HG02642 (cell line): ENCODE measurements at regions not wholly inside any gene's neighbourhood (a gene's known extent, or its start where the extent isn't known, plus 50 kb on each side); places are given as distances from the start of the nearest gene placed in this dataset.
"Not testable (repeated sequence)": the region's sequence is repeated elsewhere in the genome, so short reads cannot be mapped to it uniquely, and the experiment has no call there.

Experiments used
- ATAC-seq: cut with Tn5 transposase; IDR thresholded peaks from one replicate; pipeline ENCODE4 v1.9.1; 2021; ENCODE audit warnings: mild to moderate bottlenecking; ENCODE audit not compliant: unreplicated experiment, poor library complexity

DNA sequence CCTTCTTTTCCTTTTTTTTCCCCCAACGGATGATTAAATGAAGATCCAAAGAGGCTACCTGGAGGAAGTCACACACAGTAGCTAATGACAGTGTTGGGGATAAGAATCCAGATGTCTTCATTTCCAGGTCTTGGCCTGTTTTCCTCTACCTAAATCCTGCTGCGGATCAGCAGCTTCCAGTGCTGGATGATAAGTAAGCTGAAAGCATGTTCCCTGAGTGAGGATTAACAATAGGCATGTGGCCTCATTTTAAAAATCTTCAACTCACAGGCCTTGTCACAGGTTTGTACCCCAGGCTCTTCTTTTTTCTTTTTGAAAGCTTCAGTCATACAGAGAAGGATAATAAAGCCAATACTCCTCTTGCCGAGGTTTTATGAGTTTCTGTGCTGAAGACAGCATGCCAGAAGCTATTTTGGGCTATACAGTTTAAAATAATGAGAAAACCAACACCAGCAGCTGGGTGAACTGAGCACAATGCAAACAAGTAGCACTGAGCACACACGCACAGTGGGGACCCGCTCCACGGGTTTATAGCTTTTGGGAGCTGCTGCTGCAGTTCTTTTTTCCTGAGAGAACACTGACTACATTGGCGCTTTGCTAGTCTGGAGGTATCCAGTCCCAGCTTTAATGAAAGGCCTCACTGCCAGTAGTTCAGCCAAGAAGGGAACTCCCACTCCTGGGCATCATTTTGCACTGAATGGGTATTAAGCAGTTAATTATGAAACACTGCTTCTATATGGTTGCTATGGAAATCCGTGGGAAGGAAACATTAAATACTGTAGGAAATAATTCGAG, 184.2 kb upstream of the CTSO start:
- no peak for ATAC-seq

DNA sequence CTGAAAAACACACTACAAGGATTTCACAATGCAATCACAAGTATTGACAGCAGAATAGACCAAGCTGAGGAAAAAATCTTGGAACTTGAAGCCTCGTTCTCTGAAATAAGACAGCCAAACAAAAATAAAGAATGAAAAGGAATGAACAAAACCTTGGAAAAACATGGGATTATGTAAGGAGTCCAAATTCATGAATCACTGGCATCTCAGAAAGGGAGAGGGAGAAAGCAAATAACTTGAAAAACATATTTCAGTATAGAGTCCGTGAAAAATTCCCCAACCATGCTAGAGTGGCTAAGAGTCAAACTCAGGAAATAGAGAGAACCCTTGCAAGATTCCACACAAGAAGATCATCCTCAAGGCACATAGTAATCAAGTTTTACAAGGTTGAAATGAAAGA, 178.5 kb upstream of the CTSO start:
- ATAC-seq = no peak

DNA sequence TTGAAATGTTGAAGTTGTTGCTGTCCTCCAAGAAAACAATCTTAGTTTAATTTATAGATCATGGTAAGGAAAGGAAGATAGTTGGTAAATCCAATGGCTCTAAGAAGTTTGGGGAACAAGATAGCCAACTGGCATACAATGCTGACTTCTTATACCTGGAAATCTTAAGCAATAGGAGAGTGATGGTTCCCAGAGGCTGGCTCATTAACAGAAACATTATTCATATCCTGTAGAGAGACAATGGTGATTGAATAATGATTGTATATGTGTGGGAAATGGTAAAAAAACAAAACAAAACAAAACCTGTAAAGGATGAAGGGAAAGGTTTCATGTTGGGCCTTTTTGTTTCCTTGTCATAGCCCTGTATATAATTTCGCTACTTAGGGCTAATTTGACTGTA, 174.9 kb upstream of the CTSO start:
- ATAC-seq = no peak

DNA sequence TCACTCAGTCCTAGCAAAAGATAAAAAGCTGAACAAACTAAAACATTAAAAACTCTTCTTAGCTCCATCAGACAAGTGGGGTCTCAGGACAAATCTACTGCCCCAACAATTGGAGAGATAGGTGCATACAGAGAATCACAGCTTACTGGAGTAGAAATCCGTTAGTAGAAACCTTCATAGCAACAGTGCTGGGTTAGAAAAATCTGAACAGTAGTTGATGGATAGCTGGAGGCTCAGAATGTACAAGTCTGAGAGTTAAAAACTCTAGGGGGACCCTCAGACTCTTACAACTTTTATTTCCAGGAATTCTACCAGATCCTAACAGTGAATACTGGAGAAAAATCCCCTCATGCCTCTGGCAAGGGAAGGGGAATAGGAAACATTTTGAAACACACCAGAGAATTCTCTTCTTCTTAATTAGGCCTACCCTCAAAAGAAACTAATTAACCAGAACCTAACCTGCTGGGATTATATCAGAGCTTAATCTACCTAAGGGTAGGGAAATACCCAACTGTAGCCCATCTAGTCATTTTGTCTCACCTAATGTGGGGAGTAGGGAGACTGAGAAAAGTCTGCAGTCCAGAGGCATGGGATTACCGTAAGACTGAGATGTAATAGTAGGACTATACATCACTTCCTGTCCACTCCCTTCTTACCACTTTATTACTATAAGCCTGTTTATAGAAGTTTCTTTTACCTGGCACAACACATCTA, 165.0 kb upstream of the CTSO start:
- no peak for ATAC-seq

DNA sequence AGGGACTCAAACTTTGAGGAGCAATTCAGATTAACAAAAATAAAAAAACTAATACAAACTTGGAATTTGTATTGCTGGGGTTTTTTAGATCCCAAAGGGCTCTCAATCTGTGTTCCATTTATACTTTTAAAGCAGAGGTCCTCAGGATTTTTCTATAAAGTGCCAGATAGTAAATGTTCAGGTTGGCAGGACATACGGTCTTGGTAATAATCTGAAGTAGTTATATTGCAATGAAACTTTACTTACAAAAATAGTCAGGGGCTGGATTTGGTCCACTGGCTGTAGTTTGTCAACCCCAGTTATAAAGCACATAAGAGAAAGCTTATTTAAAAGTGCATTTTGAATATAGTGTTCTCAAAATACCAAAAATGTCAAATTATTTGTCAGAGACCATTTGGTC, 164.1 kb upstream of the CTSO start:
- no peak for ATAC-seq

DNA sequence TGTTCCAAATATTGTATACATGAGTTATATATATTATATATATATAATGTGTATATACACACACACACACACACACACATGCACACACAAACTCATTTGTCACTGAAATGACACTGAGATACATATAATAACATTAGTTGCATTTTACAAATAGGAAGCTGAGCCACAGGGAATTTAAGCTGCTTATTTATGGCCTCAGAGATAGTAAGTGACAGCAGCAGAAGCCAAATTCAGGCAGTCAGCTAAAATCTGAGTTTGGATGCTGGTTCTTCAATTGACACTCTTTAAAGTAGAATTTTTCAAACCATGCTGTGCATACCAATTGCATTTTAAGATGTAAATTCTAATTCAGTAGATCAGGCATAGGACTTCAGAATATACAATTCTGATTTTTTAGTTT, 163.3 kb upstream of the CTSO start:
- ATAC-seq = no peak

DNA sequence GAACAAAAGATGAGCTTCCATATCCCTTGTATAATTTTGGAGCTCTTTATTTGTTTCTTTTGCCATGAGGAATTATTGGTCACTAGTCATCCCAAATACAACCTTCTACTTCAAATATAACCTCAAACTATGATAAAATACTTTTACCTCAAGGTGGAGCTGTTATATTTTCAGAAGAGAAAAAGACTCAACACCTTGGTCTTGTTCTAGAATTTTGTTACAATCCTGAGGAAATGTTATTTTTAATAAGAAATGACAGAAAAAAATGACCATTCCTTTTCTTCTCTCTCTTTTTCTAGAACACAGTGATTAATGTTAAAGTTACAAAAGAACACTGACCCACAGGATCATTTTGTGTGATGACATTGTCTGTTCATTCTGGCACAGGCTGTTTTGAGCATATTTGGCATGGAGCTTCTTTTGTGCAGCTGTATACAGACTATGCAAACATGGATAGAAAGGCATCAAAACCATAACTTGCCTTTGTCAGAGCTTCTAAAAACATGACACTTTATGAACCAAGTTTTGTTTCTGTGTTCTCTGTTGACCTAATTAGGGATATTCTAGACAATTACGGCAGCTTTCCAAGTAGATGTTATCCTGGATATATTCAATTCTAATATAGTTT, 159.6 kb upstream of the CTSO start:
- ATAC-seq = no peak

DNA sequence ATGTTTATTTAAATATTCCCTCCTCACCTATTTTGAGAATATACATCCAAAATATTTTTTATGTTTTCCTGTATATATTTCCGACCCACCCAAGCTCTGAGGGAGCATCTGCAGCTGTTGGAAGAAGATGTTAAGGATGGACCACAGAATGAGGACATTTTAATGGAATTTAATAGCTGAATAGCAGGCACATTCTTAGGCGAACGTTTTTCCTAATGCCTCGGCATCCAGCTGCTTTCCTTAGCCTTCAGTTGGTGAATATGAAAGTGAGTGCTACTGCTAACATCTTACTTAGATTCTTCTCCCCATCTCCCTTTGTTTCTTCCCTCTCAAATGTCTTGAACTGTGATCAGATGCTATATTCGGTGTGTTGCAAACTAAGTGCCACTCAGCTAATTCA, 158.0 kb upstream of the CTSO start:
- no peak for ATAC-seq

DNA sequence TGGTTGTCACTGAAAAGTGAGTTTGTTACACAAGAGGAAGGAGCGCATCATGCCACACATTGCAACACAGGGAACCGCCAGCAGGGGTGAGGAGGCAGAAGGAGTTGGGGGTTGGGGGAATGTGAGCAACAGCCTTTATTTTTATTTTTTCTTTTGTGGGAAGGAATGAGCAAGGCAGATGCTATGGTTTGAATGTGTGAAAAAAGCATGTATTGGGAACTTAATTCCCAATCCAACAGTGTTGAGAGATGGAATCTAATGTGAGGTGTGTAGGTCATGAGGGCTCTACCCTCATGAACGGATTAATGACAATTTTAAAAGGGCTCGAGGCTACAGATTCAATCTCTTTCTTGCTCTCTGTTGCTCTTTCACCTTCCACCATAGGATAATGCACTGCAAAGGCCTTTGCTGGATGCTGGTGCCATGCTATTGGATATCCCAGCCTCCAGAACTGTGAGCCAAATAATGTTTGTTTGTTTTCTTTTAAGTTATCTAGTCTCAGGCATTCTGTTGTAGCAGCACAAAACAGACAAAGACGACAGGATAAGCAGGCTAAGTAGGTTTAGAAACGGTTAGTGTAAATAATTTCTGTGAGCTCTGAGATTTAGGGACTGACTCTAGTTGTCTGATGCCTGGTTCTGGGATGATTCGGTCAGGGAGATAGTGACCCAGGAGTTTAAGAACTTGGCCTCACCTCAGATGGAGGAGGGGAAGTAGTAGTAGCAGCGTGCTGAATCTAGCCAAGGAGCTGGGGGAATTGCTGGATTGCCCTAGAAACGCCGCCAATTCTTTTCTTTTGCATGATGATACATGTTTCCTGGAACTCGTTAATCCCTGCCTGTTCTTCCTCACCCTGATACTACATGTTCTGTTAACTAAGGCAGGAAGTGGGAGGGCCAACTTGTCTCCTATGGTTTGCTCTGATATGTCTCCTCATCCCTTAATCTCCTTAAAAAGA, 156.6 kb upstream of the CTSO start:
- peak; percentile 48 for ATAC-seq

DNA sequence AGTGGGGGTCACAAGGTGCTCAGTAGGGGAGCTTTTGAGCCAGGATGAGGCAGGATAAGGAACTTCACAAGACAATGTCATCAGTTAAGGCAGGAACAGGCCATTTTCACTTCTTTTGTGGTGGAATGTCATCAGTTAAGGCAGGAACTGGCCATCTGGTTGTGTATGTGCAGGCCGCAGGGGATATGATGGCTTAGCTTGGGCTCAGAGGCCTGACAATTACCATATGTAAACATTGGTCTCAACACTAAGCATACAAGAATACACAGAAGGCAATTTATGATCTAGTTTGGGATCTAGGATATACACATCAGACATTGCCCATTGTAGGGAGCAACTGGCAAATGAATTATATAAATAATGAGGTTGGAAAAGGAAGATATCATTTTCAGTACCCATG, 155.4 kb upstream of the CTSO start:
- ATAC-seq = not testable (repeated sequence)

DNA sequence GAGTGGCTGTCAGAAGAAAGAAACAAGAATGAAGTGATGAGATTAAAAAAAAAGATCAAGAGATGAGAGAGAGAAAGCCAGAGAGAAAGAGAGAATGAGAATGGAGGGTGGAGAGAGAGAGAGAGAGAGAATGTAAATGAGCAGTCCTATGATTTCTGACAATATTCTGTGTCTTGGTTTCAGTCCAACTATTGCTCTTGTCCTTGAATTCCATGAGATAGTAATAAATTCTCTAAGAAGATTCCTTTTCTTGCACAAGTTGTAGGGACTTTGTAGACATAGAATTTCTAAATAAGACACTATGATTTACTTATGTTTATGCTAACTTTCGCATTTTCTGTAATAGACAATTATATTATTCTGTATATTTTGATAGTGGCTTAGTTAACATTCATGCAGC, 149.6 kb upstream of the CTSO start:
- no peak for ATAC-seq

DNA sequence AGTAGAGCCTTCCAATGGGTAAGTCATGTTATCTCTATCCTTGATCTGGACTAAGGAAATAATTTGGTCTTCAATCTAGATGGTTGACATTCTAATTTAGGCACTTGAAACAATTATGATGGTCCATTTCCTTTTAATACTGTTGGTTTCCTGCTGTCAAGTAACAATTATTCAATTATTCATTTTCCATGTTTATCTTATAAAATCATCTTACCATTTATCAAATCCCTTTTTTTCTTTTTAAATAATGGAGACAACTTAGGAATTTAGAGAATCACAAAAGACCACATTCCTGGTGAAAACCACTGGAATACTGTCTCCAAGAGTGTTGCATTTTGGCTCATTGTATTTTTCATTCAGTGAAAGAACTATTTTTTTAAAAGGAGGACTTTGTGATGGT, 148.7 kb upstream of the CTSO start:
- no peak for ATAC-seq

DNA sequence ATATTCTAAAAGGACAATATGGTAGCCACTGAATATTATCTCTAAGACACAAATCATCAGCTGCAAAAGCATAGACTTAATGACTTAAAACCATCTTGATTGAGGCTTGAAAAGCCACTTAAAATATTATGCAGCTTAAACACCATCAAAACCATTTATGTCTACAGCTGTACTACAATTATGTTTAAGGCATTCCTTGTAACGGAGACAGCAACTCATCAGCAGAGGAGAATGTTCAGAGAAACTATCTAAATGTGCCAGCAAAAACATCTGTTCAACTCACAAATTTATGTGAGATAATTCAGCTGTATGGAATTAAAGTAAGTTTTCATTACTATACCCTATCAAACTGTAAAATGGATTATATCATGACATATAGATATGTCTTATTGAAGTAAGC, 147.9 kb upstream of the CTSO start:
- no peak for ATAC-seq

DNA sequence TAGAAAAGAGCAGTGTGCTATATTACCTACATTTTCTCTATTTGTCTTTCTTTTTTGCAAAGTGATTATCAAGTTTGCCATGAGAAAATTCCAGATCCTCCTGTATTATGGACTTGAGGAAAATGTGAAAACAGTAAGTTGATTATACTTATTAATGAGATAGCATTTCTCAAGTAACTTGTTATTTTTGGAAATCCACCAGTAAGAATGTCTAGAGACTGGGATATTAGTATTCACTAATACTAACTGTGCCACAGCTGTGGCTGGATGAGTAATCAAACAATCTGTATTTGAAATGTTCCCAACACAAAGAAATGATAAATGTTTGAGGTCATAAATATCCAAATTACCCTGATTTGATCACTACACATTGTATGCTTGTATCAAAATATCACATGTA, 147.0 kb upstream of the CTSO start:
- no peak for ATAC-seq

DNA sequence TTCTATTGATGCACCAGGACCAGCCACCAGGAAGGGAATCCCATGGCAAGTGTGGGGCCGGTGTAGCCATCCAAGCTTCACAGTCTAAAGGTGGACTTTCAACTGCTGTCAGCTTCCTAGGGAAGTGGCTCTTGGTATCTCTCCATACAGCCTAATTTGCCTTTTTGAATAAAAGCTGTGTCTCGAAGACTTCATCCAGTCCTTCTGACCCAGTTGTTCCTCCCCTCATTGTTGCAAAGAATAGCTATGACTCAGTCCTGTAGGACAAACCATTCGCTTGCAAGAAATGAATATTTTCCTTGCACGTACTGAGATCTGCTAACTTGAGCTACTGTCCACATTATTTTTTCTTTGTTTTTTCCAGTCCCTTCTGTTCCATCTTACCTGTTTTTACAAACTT, 145.1 kb upstream of the CTSO start:
- no peak for ATAC-seq

DNA sequence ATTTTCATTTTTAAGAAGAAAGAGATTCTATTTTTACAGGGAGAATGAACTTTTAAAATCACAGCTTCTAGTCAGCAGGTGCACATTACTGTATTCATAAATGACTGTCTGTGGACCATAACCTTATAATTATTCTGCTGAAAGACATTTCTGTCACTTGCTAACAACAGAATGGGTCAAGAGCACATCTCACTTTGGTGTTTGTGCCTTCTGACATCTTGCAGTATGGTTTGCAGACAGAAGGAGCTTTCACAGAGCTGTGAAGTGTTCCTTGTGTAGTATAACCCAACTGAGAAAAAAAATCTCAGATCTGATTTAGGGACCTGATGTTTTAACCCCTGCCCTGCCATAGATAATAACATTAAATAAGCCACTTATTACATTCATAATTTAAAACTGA, 131.4 kb upstream of the CTSO start:
- ATAC-seq = no peak

DNA sequence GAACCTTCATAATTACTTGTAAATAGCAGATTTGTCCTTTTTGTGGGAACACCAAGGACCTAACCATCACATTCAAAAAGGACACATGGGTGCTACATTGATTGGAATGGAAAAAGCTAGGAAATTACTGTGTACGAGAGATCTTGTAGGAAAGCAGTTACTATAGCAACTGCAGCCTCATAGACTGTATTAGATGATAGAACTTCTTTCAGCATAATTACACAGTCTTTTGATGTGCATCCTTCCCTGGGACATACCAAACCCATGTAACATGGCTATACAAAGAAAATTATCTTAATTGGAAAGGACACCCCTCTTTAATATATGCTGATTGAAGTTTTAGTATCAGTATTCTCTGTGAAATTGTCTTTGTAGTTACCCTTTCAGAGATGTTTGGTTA, 130.7 kb upstream of the CTSO start:
- ATAC-seq = no peak

DNA sequence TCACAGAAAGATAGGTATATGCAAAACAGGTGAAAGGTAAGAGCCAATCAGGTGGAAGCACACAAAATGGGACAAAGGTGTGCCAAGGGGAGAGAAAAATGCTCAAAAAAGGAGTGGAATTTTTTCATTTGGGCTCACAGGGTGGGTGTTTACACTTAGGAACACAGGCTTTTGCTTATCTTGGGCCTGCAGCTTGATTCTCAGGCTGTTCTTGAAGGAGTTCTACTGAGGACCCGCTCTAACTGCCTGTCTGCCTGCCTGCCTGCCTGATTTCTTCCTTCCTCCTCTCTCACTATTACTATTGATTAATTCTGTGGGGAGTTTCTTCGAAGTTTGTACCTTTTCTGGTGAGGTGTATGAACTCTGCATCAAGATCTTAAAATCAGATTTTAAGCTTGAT, 120.3 kb upstream of the CTSO start:
- ATAC-seq = no peak

DNA sequence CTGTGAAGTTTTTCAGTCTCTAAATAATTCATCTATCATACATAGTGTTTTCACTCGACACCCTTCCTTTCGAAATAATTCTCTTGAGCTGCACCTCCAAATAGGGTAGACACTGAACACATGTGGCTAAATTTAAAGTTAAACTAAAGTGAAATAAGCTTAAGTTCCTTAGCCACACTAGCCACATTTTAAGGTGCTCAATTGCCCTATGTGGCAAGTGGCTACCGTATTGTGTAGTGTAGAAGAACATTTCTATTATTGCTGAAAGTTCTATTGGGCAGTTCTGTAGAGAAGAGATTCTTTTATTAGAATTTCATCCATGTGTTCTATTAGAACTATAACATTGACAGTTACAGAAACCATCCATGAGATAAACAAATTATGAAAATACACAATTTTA, 107.0 kb upstream of the CTSO start:
- ATAC-seq = no peak

DNA sequence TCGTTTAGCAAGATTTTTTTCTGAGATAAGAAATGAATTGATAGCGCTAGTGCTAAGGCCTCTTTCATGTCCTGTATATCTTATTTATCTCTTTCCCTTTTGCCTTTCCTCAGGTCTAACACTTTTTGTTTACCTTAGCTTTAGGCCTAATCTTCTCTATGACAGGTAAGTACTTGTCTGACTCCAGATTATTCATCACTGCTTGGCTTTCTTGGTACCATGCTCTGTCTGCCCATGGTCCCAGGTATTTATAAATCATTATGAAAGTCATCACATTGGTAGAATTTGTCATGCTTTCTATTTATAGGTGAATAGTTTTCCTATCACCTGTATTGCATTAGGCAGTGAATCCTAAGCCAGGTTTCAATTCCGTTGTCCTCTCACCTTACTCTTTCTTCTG, 99.5 kb upstream of the CTSO start:
- ATAC-seq = no peak

DNA sequence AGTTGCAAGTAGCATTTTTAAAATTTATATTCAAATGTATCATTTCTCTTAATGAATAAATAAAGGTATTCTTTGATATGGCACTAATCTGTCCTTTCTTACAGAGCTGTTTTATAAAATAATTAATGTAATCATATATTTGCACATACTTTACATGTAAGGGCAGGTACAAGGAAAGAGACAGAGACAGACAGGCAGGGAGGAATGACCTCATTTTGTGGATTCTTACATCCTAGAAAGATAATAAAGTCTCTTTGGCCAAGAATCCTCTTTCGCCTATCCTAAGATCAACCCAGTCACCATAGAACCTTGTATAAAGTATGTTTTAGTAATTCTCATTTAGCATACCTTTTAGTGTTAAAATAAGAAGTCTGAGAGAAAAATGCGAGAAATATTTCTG, 98.5 kb upstream of the CTSO start:
- ATAC-seq = no peak
